GM18498 (cell line): ENCODE measurements at regions not wholly inside any gene's neighbourhood (a gene's known extent, or its start where the extent isn't known, plus 50 kb on each side); places are given as distances from the start of the nearest gene placed in this dataset.
"Not testable (repeated sequence)": the region's sequence is repeated elsewhere in the genome, so short reads cannot be mapped to it uniquely, and the experiment has no call there.

Experiments
- ATAC-seq: cut with Tn5 transposase; IDR thresholded peaks from one replicate; pipeline ENCODE4 v1.9.1; 2021; ENCODE audit warnings: mild to moderate bottlenecking, moderate library complexity; ENCODE audit not compliant: unreplicated experiment

DNA sequence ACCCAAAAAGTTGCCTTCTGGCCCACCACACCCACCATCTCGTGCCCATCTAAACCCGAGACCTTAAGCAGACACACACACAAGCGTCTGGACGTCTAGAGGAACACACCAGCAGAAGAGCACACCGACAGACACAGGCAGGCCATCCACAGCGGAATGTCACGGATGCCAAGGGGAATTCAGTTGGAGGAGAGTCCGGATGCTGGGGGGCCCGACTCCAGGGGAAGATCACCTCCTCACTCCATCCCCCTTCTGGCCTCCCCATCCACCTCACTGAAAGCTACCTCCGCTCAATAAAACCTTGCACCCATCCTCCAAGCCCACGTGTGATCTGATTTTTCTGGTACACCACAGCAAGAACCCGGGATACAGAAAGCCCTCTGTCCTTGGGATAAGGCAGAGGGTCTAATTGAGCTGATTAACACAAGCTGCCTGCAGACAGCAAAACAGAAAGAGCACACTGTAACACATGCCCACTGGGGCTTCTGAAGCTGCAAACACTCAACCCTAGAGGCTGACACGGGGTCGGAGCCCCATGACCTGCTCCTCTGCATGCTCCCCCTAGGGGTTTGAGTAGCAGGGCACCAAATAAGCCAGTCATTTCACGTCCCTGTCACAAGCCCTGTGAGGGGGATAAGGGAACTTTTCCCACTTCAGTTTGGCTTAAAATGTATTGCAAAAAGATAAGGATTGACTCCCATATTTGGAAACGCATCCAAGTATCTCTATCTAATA lies 339.6 kb upstream of the PCDH10 start:
- ATAC-seq = no peak

DNA sequence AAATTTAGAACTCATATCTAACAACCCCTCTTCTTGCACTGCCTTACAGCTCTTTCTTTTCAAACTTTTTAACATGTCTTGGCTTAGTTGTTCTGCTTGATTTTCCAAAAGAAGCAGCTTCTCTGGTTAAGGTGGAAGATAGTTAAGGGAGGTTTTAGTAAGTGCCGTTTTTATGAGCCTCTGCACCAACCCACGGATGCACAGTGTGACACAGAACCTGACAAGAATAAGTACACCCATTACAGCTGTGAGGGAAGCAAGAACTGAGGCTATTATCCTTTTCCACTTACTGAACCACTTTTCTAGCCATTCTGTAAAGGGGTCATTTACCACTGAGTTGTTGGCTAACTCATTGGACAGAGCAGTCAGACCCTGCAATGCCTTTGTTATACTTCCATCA lies 336.0 kb upstream of the PCDH10 start:
- ATAC-seq = not testable (repeated sequence)

DNA sequence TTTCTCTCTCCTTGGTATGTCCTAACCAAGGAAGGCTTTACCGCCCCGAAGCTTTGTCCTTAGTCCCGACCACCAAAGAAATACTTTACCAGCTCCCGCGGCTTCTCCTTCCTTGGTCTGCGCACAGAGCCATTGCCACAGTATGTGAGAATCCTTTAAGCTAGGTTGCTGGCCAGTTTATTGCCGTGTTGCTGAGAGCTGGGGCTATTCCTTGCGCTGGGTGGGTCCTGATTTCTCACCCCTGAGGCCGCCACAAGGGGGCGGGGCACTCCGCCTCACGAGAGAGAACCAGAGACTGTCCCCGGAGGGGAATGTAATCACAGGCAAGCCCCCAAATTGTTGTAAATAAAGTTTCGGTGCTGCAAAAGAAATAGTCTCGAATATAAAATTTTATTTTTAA lies 331.0 kb upstream of the PCDH10 start:
- ATAC-seq = no peak

DNA sequence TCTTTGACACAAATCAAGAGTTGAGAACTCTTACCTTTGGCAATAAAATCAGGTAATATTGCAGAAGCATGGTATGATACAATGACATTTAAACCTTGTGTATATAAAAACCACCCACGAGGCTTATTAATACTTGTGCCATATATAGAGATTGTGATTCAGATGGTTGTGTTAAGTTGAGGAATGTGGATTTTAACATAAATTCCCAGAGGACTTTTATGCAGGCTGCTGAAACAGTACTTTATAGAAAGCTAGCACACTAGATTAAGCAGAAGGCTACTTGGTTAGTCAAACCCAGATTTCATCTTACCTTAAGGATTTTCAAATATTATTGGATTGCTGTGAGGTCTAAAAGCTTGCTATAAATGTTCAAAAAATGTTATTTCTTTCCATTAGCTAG lies 325.7 kb upstream of the PCDH10 start:
- ATAC-seq = no peak

DNA sequence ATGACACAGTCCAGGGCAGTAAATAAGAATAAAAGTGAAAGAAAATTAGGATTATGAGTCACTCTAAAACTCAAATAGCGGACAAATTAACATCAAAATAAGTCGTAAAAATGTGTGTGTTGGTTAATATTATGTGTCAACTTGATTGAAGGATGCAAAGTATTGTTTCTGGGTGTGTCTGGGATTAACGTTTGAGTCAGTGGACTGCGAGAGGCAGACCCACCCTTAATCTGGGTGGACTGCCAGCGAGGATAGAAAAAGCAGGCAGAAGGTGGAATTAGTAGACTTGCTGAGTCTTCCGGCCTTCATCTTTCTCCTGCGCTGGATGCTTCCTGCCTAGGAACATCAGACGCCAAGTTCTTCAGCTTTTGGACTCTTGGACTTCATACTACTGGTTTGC lies 324.3 kb upstream of the PCDH10 start:
- no peak for ATAC-seq

DNA sequence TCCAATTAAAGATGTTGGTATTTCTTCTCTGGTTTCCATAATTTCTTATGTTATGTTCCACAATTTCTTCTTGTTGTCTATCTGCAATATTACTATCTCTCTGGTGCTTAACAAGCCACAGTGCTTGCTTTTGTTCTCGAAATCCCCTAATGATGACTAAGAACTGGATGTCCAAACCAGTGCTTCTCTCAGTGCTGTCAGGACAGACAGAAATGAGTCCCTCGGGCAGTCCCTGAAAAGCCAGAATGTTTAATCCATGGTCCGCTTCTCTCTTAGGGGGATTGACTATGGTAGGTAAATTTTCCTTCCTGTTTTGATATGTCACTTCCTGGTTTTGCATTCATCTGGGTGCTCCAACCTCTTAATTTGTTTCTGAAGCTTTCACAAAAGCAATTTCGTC lies 321.6 kb upstream of the PCDH10 start:
- no peak for ATAC-seq

DNA sequence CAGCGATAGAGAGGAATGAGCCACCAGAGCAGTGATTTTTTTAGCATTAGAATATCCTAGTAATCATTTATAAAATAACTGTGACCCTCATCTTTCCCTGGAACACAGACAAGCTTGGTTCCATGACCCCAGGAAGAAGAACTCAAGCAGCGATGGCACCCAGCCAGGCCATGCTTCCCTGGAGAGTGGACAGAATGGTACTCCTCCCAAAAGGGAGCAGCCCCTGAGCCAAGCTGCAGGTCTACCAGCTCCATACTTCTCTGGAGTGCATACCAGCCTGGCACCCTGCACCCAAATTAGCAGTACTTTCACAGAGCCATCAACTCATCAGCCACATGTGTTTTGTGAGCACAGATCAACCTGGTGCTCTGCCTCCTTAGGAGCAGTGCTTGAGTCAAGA lies 310.9 kb upstream of the PCDH10 start:
- no peak for ATAC-seq

DNA sequence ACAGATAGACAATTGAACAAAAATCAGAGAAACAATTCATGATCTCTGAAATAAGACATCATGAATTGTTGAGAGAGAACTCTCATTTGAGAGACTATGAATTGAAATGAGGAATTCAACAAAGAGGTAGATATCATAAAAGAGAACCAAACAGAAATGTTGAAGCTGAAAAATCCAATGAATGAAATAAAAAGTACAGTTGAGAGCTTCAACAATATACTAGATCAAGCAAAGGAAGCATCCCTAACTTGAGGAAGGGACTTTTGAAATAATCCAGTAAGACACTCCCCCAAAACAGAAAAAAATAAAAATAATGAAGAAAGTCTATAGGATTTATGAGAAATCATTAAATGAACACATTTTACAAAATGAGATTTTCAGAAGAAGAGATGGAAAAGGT lies 310.0 kb upstream of the PCDH10 start:
- ATAC-seq = no peak

DNA sequence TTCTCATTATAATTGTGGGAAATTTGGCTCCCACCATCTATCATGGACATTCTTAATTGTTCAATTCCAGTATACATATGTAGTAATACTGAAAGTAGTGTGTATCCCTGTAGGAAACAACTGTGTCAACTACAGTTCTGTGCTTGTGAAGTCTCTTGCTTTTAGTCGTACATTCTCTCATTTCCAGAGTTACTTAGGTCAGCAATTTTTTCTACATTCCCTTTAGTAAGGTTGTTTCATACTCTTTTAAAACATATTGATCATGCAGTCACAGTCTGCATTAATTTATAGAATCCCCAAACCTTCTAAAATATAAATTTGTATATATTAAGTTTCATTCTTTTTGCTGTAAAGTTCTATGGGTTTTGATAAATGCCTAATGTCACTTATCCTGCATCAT lies 289.2 kb upstream of the PCDH10 start:
- no peak for ATAC-seq

DNA sequence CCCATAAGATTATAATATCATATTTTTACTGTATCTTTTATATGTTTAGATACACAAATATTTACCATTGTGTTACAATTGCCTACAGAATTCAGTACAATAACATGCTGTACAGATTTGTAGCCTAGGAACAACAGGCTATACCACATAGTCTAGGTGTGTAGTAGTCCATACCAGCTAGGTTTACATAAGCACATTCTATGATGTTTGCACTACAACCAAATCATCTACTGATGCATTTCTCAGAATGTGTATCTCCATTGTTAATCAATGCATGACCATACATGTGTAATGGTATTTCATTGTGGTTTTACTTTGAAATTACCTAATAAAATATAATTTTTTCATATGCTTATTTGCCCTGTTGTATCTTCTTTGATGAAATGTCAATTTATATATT lies 288.1 kb upstream of the PCDH10 start:
- ATAC-seq = no peak

DNA sequence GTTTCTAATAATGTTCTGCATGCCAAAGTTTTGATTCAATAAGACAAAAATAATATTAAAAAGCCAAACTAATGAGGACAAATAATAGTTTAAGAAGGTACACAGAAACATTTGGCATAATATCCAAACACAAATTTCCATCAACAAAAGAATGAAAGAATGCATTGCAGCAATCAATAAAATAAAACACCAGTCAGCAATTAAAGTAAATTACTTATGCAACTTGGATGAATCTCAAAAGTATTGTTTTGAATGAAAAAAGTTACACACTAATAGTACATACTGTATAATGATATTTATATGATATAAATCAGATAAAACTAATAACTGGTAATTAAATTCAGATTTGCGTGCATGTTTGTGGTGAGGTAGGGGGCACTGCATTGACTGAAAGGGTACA lies 285.5 kb upstream of the PCDH10 start:
- ATAC-seq = no peak

DNA sequence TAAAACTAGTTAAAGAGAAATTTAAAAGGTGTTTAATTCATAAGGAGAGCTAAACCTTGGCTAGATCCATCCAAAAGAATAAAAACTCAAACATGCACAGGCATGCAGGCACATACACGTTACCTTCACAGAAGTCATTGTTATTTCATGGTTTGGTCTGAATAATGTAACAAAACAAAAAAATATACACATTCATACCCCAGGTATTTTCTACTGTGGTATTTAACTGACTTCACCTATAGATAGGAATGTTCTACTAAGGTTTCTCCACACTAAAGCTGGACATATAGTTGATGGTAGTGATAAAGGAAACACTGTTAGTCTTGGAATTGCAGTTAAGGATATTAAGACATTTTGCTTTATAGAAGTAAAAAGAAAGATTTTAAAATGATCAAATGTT lies 283.6 kb upstream of the PCDH10 start:
- no peak for ATAC-seq

DNA sequence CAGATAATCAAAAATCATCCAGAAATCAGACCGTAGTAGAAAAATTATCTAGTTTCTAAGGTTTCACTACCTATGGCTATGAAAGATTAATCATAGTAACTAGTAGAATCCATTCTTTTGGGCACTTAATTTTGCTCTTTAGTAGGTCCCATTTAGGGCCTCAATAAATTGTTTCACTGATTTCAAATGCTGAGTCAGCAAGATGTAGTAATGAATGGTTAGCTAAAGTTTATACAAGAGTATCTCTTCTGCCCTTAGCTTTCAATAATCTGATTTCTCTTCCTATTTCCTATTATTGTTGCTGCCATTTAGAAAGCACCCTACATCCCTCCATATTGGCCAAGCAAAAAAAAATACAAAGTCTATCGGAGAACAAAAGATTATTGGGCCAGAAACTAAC lies 283.2 kb upstream of the PCDH10 start:
- no peak for ATAC-seq

DNA sequence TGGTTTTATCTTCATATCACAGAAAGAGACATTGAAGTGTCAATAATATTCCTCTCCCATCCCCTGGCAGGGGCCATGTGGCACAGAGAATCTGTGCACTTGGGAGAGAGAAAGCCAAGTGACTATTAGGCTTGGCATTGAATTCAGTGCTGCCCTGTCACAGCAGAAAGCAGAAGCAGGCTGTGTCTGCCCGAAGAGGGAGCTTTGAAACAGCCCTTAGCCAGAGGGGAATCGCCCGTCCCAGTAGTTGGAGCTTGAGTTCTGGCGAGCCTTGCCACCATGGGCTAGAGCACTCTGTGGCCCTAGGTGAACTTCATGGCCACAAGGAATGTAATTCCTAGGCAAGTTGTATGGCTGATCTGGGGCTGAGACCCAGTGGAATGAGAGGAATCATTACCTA lies 282.5 kb upstream of the PCDH10 start:
- no peak for ATAC-seq

DNA sequence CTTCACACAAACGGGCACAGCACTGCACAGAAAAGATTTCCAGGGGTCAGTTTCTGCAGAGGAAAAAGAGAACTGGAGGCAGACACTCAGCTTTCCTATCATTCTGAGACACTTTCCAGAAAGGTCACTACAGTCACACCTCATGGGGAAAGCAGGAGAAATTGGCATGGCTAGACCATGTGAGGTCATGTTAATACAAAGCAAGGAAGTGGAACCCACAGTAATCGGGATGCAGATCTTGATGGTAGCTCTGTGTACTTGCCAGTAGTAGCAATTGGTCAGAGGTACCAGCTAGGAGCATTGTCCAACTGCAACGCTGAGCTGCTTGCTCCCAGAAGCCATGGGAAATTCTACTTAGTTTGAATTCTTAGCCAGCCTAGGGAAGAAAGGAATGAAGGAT lies 255.3 kb upstream of the PCDH10 start:
- ATAC-seq = no peak

DNA sequence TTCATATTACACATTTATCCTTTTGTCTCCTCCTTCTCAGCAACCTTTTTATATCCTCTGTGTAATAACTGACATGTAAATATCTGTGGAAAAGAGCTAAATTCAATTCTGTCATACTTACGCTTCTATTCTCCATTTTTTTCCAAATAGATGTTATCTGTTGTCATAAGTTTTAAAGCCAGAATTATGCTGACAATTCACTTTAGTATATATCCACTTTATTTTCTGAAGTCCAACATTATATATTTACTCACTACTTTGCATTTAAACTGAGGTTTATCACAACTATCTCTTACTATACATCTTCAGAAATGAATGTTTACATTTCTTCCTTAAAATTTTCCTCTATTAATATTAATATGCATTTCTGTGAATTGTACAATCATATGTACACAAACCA lies 247.9 kb upstream of the PCDH10 start:
- no peak for ATAC-seq

DNA sequence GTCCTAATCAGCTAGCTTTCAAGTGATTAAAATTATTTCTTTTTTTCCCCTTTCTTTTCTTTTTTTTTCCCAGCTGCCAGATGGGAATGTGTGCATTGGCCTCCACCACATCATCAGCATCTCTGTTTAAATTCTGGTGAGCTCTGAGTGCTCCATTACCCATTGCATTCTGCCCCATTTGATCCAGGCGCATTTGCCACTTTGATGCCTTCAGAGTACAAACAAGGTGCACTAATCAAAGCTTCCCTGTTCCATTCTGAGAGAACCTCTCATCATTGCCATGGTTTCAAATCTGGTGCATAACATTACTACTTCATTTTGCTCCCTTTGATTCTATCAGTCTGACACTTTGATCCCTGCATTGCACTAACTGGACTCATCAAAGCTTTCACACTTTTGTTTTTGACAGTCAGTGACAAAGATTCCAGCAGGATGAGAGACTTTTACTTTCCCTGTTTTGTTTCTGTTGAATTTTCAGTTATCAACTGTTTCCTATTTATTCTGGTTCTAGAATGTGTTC lies 238.8 kb upstream of the PCDH10 start:
- no peak for ATAC-seq

DNA sequence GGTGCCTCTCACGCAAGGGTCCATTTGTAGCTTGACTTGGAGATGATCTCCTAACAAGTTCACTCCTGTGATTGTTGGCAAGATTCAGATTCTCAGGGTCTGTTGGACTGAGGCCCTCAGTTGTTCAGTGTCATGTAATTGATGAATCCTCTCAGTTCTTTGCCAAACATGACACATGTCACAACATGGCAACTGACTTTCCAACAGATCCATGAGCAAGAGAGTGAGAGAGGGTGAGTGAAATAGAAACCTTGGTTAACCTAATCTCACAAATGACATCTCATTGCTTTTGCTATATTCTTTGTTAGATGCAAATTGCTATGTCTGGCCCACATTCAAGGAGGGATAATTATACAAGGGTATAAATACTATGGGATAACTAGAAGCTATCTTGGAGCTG lies 231.0 kb upstream of the PCDH10 start:
- ATAC-seq = no peak

DNA sequence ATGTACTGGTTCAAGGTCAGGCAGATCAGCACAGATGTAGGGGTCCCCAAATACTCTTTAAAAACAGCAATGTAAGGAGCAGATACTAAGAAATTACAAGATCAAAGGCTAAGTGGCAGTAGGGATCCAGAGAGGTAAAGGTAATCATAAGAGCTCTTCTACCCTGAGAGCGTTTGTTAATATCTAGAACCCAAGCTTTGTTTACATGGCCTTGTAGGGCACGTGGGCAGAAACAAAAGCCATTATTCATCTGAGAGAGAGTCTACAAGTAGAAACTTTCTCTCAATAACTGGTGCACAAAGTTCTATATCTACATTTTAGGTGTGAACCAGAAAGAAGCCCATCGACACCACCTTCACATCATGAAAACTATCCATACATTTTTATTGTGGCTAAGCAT lies 225.6 kb upstream of the PCDH10 start:
- no peak for ATAC-seq

DNA sequence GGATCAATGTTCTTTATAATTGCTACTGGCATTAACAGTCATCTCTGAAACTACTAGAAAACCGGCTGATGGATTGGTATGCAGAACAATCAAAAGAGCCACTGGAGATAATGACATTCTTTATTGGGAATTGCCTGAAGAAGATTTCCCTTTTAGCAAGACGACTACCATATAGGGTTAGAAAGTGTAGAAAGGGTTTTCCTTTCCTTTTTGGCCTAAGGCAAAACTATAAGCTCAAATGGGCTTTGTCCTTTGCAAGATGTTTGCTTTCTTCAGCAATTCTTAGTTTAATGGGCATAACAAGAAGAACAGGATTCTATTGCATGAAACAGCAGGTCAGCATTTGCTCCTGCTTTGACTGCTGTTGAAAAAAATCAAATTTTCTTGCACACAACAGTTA lies 214.2 kb upstream of the PCDH10 start:
- no peak for ATAC-seq

DNA sequence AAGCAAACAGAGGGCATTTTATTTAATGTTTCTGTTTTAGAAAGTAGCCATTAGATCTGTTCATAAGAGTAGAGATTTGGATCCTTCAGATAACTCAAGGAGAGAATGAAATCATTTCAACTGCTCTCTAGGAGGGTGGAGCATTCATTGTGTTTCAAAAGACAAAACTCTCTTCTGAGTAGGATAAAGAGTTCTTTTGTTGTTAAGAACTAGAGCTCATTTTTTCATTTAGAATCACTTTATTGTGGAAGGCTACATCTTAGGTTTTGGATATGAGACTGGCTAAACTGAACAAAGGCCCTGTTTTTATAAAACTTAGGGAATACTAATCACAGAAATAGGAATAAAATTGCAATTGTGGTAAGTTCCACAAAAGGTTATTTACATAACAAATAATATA lies 193.9 kb upstream of the PCDH10 start:
- ATAC-seq = no peak

DNA sequence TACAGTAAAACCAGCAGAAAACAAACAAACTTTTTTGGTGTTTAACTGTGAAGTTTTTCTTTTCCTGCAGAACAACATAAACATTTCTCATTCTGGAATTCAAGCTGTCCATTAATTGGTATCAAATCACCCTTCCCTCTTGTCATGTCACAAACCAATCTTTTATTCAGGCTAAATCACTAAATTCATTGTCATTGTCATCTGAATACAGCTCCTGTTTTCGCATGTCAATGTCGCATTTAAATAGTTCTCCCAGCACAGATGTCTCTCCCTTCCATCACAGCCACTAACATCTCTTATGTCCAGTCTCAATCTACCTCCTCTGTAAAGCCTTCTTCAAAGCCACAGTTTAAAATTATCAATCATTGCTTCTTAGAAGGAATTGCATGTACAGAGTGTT lies 192.1 kb upstream of the PCDH10 start:
- ATAC-seq = no peak
